Neural cell (in vitro differentiated cells): ENCODE measurements at regions not wholly inside any gene's neighbourhood (a gene's known extent, or its start where the extent isn't known, plus 50 kb on each side); places are given as distances from the start of the nearest gene placed in this dataset.

Experiments
- H2AFZ ChIP-seq: fragments of 200-600, 300-800 bp; sonication (generic), shearing (Covaris generic); 2 replicates; pipeline ENCODE4 v1.6.0; 2014; ENCODE audit warnings: low read depth, mild to moderate bottlenecking, antibody characterized with exemption, low read length, moderate library complexity
- H3F3A ChIP-seq: fragments of 200-600 bp; shearing (Covaris generic); 2 replicates; pipeline ENCODE4 v1.6.1; 2016; ENCODE audit warnings: mild to moderate bottlenecking, moderate library complexity, mixed read lengths, antibody characterized with exemption, low read length; ENCODE audit not compliant: insufficient read depth, poor library complexity, severe bottlenecking
- H3K27ac ChIP-seq: fragments of 200-600, 300-800 bp; sonication (generic), shearing (Covaris generic); 2 replicates; pipeline ENCODE4 v1.5.1; 2014; ENCODE audit warnings: mild to moderate bottlenecking, low read length, moderate library complexity
- H3K27me3 ChIP-seq: fragments of 300-800, 200-600 bp; sonication (generic), shearing (Covaris generic); 2 replicates; pipeline ENCODE4 v1.6.0; 2014; ENCODE audit warnings: mild to moderate bottlenecking, low read depth, low read length, moderate library complexity; ENCODE audit not compliant: insufficient read depth
- H3K36me3 ChIP-seq: fragments of 300-800, 200-600 bp; sonication (generic), shearing (Covaris generic); 2 replicates; pipeline ENCODE4 v1.5.1; 2014; ENCODE audit warnings: mild to moderate bottlenecking, antibody characterized with exemption, low read length, moderate library complexity; ENCODE audit not compliant: insufficient read depth
- H3K4me2 ChIP-seq: fragments of 300-800, 200-600 bp; sonication (generic), shearing (Covaris generic); 2 replicates; pipeline ENCODE4 v1.6.0; 2014; ENCODE audit warnings: mild to moderate bottlenecking, low read length
- H3K4me3 ChIP-seq: fragments of 300-800, 200-600 bp; sonication (generic), shearing (Covaris generic); 2 replicates; pipeline ENCODE4 v1.5.1; 2014; ENCODE audit warnings: mild to moderate bottlenecking, low read length, moderate library complexity
- H3K79me2 ChIP-seq: fragments of 200-600 bp; shearing (Covaris generic); replicated peaks from 2 replicates; pipeline ENCODE4 v1.6.0; 2014; ENCODE audit warnings: mild to moderate bottlenecking, low read length, moderate library complexity; ENCODE audit not compliant: insufficient read depth
- H3K9ac ChIP-seq: fragments of 300-800, 200-600 bp; sonication (generic), shearing (Covaris generic); 2 replicates; pipeline ENCODE4 v1.6.1; 2016; ENCODE audit warnings: mild to moderate bottlenecking, low read length, mixed read lengths
- H3K9me2 ChIP-seq: fragments of 200-600 bp; shearing (Covaris generic); 2 replicates; pipeline ENCODE4 v1.6.1; 2016; ENCODE audit warnings: mild to moderate bottlenecking, low read length, mixed read lengths; ENCODE audit not compliant: insufficient read depth
- H3K9me3 ChIP-seq: fragments of 200-600, 300-800 bp; sonication (generic), shearing (Covaris generic); 2 replicates; pipeline ENCODE4 v1.6.1; 2016; ENCODE audit warnings: mild to moderate bottlenecking, mixed run types, low read length, moderate library complexity, mixed read lengths
- H4K20me1 ChIP-seq: fragments of 200-600 bp; shearing (Covaris generic); 2 replicates; pipeline ENCODE4 v1.6.1; 2016; ENCODE audit warnings: mild to moderate bottlenecking, mixed run types; ENCODE audit not compliant: insufficient read depth
- EP300 ChIP-seq: fragments of 450-650 bp; conservative IDR thresholded peaks from 2 replicates; pipeline ENCODE4 v1.6.1; 2014; ENCODE audit warnings: antibody characterized with exemption, mild to moderate bottlenecking, moderate library complexity; ENCODE audit not compliant: poor library complexity, severe bottlenecking
- EZH2 ChIP-seq: fragments of 200-600, 300-800 bp; shearing (Covaris generic), sonication (generic); IDR thresholded peaks from 2 replicates; pipeline ENCODE4 v1.6.1; 2014; ENCODE audit warnings: antibody characterized with exemption, low read length, borderline replicate concordance, mild to moderate bottlenecking; ENCODE audit not compliant: insufficient read depth, poor library complexity, severe bottlenecking
- MXI1 ChIP-seq: fragments of 450-650 bp; conservative IDR thresholded peaks from 2 replicates; pipeline ENCODE4 v1.6.1; 2014; ENCODE audit warnings: antibody characterized with exemption, mild to moderate bottlenecking; ENCODE audit not compliant: poor library complexity, severe bottlenecking
- POLR2AphosphoS5 ChIP-seq: IDR thresholded peaks from 2 replicates; pipeline ENCODE4 v1.6.1; 2012
- RAD21 ChIP-seq: fragments of 450-650 bp; conservative IDR thresholded peaks from 2 replicates; pipeline ENCODE4 v1.6.1; 2014; ENCODE audit warnings: antibody characterized with exemption, mild to moderate bottlenecking, moderate library complexity
- SMC3 ChIP-seq: fragments of 450-650 bp; conservative IDR thresholded peaks from 2 replicates; pipeline ENCODE4 v1.6.1; 2014; ENCODE audit warnings: antibody characterized with exemption, mild to moderate bottlenecking, moderate library complexity; ENCODE audit not compliant: poor library complexity
- TAF1 ChIP-seq: IDR thresholded peaks from 2 replicates; pipeline ENCODE4 v1.6.1; 2012; ENCODE audit warnings: low read depth
- TF ChIP-seq, protein P1 (sequence below): IDR thresholded peaks from 2 replicates; pipeline ENCODE4 v1.6.1; 2012; ENCODE audit warnings: borderline replicate concordance
- TF ChIP-seq, protein P2 (sequence below): fragments of 450-650 bp; IDR thresholded peaks from 2 replicates; pipeline ENCODE4 v1.5.1; 2014; ENCODE audit warnings: antibody characterized with exemption, mild to moderate bottlenecking, moderate library complexity; ENCODE audit not compliant: poor library complexity, severe bottlenecking

DNA sequence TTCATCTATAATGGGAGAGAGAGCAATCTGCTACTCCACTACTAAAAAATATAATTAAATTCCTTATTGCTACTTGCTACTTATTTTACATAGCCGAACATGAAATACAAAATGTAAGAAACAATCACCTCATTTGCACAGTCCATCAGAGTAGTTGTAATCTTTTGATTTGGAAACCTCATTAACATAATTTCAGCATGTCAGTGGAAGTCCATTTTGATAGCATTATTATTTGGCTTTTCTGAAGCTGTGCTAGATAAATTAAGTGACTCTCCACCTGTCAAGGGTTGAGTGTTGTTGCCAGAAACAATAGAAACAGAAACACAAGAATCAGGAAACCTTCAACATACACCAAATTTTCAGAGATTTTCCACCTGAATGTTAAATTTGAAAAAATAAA is 250.0 kb downstream of the RFPL4B start:
- Histone ChIP-seq H3K27ac (no peak overlapping the region), H3K9me3 (no peaks in the 10 kb centered on the region), H3K9me2 (no peaks in the 10 kb centered on the region), H3K27me3 (no peaks in the 10 kb centered on the region), H4K20me1 (no peaks in the 10 kb centered on the region), H3K36me3 (no peaks in the 10 kb centered on the region), H3K9ac (no peak overlapping the region), H3F3A (no peaks in the 10 kb centered on the region), H2AFZ (no peak overlapping the region), H3K4me3 (no peak overlapping the region), H3K79me2 (no peaks in the 10 kb centered on the region), H3K4me2 (no peak overlapping the region)
- TF ChIP-seq TAF1 (no peak), SMC3 (no peak), EP300 (no peak), MXI1 (no peak), POLR2AphosphoS5 (no peak), RAD21 (no peak), EZH2 (no peak)
- TF ChIP-seq, protein P1, sequence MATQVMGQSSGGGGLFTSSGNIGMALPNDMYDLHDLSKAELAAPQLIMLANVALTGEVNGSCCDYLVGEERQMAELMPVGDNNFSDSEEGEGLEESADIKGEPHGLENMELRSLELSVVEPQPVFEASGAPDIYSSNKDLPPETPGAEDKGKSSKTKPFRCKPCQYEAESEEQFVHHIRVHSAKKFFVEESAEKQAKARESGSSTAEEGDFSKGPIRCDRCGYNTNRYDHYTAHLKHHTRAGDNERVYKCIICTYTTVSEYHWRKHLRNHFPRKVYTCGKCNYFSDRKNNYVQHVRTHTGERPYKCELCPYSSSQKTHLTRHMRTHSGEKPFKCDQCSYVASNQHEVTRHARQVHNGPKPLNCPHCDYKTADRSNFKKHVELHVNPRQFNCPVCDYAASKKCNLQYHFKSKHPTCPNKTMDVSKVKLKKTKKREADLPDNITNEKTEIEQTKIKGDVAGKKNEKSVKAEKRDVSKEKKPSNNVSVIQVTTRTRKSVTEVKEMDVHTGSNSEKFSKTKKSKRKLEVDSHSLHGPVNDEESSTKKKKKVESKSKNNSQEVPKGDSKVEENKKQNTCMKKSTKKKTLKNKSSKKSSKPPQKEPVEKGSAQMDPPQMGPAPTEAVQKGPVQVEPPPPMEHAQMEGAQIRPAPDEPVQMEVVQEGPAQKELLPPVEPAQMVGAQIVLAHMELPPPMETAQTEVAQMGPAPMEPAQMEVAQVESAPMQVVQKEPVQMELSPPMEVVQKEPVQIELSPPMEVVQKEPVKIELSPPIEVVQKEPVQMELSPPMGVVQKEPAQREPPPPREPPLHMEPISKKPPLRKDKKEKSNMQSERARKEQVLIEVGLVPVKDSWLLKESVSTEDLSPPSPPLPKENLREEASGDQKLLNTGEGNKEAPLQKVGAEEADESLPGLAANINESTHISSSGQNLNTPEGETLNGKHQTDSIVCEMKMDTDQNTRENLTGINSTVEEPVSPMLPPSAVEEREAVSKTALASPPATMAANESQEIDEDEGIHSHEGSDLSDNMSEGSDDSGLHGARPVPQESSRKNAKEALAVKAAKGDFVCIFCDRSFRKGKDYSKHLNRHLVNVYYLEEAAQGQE = no peak
- TF ChIP-seq, protein P2, sequence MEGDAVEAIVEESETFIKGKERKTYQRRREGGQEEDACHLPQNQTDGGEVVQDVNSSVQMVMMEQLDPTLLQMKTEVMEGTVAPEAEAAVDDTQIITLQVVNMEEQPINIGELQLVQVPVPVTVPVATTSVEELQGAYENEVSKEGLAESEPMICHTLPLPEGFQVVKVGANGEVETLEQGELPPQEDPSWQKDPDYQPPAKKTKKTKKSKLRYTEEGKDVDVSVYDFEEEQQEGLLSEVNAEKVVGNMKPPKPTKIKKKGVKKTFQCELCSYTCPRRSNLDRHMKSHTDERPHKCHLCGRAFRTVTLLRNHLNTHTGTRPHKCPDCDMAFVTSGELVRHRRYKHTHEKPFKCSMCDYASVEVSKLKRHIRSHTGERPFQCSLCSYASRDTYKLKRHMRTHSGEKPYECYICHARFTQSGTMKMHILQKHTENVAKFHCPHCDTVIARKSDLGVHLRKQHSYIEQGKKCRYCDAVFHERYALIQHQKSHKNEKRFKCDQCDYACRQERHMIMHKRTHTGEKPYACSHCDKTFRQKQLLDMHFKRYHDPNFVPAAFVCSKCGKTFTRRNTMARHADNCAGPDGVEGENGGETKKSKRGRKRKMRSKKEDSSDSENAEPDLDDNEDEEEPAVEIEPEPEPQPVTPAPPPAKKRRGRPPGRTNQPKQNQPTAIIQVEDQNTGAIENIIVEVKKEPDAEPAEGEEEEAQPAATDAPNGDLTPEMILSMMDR = no peak

DNA sequence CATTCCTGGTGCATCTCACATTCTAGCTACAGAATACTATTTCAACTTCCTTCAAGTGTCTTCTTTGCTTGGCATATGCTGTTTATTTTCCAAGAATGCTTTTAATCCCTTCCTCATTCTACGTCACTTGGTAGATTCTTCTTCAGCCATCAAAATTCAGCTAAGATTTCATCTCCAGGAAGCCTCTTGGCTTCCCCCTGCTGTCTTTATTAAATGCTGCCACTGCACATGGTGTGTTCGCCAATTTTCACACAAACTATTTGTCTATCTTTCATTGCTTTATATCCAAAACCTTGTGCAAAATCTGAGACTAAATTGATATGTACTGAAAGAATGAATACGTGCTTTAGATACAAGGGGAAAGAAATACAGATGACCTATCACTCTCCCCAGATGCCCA is 253.0 kb downstream of the RFPL4B start:
- no peak overlapping the region for H3K4me2 ChIP-seq
- H3K9me3 ChIP-seq = no peaks in the 10 kb centered on the region
- no peak overlapping the region for H3K9ac ChIP-seq
- H3K9me2 ChIP-seq = no peaks in the 10 kb centered on the region
- H3K27me3 ChIP-seq = no peaks in the 10 kb centered on the region
- no peak overlapping the region for H2AFZ ChIP-seq
- H4K20me1 ChIP-seq = no peaks in the 10 kb centered on the region
- no peaks in the 10 kb centered on the region for H3K36me3 ChIP-seq
- TF ChIP-seq EZH2 (no peak), MXI1 (no peak), EP300 (no peak), RAD21 (no peak), TAF1 (no peak), SMC3 (no peak), POLR2AphosphoS5 (no peak)
- TF ChIP-seq, protein P1 = no peak
- TF ChIP-seq, protein P2 = no peak
- H3K27ac ChIP-seq = no peak overlapping the region
- no peaks in the 10 kb centered on the region for H3K79me2 ChIP-seq
- no peak overlapping the region for H3K4me3 ChIP-seq
- H3F3A ChIP-seq = no peaks in the 10 kb centered on the region
